ENCODE measurements at regions not wholly inside any gene's neighbourhood (a gene's known extent, or its start where the extent isn't known, plus 50 kb on each side); places are given as distances from the start of the nearest gene placed in this dataset.

DNA sequence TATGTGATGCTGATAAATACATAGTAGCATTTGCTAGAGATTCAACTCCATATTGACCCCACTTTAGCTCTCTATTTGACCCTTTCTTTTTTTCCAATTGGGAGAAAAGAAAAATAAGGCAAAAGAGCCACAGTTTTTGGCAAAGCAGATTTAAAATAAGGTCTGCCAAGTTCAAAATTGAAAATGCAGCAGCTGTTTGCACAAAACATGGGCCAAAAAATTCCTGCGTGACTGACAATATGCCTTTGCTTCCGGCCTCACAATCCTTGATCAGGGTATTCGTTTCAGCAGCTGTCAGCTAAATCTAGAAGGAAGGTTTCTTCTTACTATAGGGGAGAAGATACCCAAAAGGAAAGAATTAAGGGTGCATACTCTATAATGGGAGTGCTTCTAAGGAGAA is 563.5 kb upstream of the CCDC54 start:
- Histone ChIP-seq H3K27ac (peak overlapping the region; percentile 77), H2AFZ (peak overlapping the region; percentile 73), H3K36me3 (ENCODE audit: control insufficient read depth, insufficient read depth, low read length) (no peaks in the 10 kb centered on the region), H3K27me3 (ENCODE audit: control insufficient read depth, insufficient read depth, low read length) (no peaks in the 10 kb centered on the region), H3K4me3 (ENCODE audit: low read depth, low read length) (no peak overlapping the region), H3K9ac (no peak overlapping the region), H3K9me3 (ENCODE audit: control insufficient read depth, low read length) (no peaks in the 10 kb centered on the region), H3K79me2 (no peaks in the 10 kb centered on the region), H3K4me2 (ENCODE audit: low read length) (no peak overlapping the region), H3K4me1 (peaks cover 33% of the 10 kb centered on the region)
- no peak for TF ChIP-seq CTCF (IDR thresholded peaks at IDR 0.05)

GRCh38 chr3:106814231-106814630 is 563.0 kb upstream of the CCDC54 start:
- H3K4me2 ChIP-seq (ENCODE audit: low read length) = no peak overlapping the region
- peak overlapping the region; percentile 77 for H3K27ac ChIP-seq
- no peaks in the 10 kb centered on the region for H3K36me3 ChIP-seq (ENCODE audit: control insufficient read depth, insufficient read depth, low read length)
- H2AFZ ChIP-seq = peak overlapping the region; percentile 73
- no peaks in the 10 kb centered on the region for H3K9me3 ChIP-seq (ENCODE audit: control insufficient read depth, low read length)
- no peak overlapping the region for H3K4me3 ChIP-seq (ENCODE audit: low read depth, low read length)
- no peaks in the 10 kb centered on the region for H3K27me3 ChIP-seq (ENCODE audit: control insufficient read depth, insufficient read depth, low read length)
- no peak overlapping the region for H3K9ac ChIP-seq
- TF ChIP-seq CTCF (IDR thresholded peaks at IDR 0.05) = no peak
- no peaks in the 10 kb centered on the region for H3K79me2 ChIP-seq
- peaks cover 33% of the 10 kb centered on the region for H3K4me1 ChIP-seq

GRCh38 chr3:106816838-106817237 is 560.4 kb upstream of the CCDC54 start:
- Histone ChIP-seq H3K4me2 (ENCODE audit: low read length) (no peak overlapping the region), H2AFZ (no peak overlapping the region), H3K79me2 (no peaks in the 10 kb centered on the region), H3K4me3 (ENCODE audit: low read depth, low read length) (no peak overlapping the region), H3K27me3 (ENCODE audit: control insufficient read depth, insufficient read depth, low read length) (no peaks in the 10 kb centered on the region), H3K9ac (no peak overlapping the region), H3K9me3 (ENCODE audit: control insufficient read depth, low read length) (no peaks in the 10 kb centered on the region), H3K27ac (no peak overlapping the region), H3K4me1 (peaks cover 29% of the 10 kb centered on the region), H3K36me3 (ENCODE audit: control insufficient read depth, insufficient read depth, low read length) (no peaks in the 10 kb centered on the region)
- TF ChIP-seq CTCF (IDR thresholded peaks at IDR 0.05) = no peak

- H3K79me2 ChIP-seq = no peaks in the 10 kb centered on the region
- no peaks in the 10 kb centered on the region for H3K27me3 ChIP-seq (ENCODE audit: control insufficient read depth, insufficient read depth, low read length)
- no peak for TF ChIP-seq CTCF (IDR thresholded peaks at IDR 0.05)
- no peak overlapping the region for H3K4me3 ChIP-seq (ENCODE audit: low read depth, low read length)
- H3K36me3 ChIP-seq (ENCODE audit: control insufficient read depth, insufficient read depth, low read length) = no peaks in the 10 kb centered on the region
- no peak overlapping the region for H3K27ac ChIP-seq
- H2AFZ ChIP-seq = no peak overlapping the region
- no peak overlapping the region for H3K9ac ChIP-seq
- no peaks in the 10 kb centered on the region for H3K9me3 ChIP-seq (ENCODE audit: control insufficient read depth, low read length)
- H3K4me2 ChIP-seq (ENCODE audit: low read length) = no peak overlapping the region
- H3K4me1 ChIP-seq = peaks cover 24% of the 10 kb centered on the region
Measured at GRCh38 chr3:106817706-106818105, 559.5 kb upstream of the CCDC54 start.

GRCh38 chr3:106819440-106819839 is 557.8 kb upstream of the CCDC54 start:
- no peaks in the 10 kb centered on the region for H3K9me3 ChIP-seq (ENCODE audit: control insufficient read depth, low read length)
- TF ChIP-seq CTCF (IDR thresholded peaks at IDR 0.05) = no peak

More at GRCh38 chr3:106819440-106819839, 557.8 kb upstream of the CCDC54 start:
- H3K36me3 ChIP-seq (ENCODE audit: control insufficient read depth, insufficient read depth, low read length) = no peaks in the 10 kb centered on the region
- H3K4me1 ChIP-seq = peaks cover 12% of the 10 kb centered on the region
- H3K27me3 ChIP-seq (ENCODE audit: control insufficient read depth, insufficient read depth, low read length) = no peaks in the 10 kb centered on the region
- H3K79me2 ChIP-seq = no peaks in the 10 kb centered on the region
- H3K4me2 ChIP-seq (ENCODE audit: low read length) = no peak overlapping the region
- no peak overlapping the region for H3K27ac ChIP-seq
- H3K9ac ChIP-seq = no peak overlapping the region
- H3K4me3 ChIP-seq (ENCODE audit: low read depth, low read length) = no peak overlapping the region
- H2AFZ ChIP-seq = no peak overlapping the region

All from parathyroid adenoma (tissue), 2 donors.